T-cell (primary cell): ENCODE measurements at regions not wholly inside any gene's neighbourhood (a gene's known extent, or its start where the extent isn't known, plus 50 kb on each side); places are given as distances from the start of the nearest gene placed in this dataset.
"Not testable (repeated sequence)": the region's sequence is repeated elsewhere in the genome, so short reads cannot be mapped to it uniquely, and the experiment has no call there.

Source experiments
- ATAC-seq, 4 experiments: fragments of 200-7000 bp in 3 of 4; fragments of 150-1000 bp in 1 of 4; cut with Tn5 transposase; replicated peaks in 1 of 4; 1 replicate in 3 of 4; 2 replicates in 1 of 4; pipeline ENCODE4 v1.10.0; 2021; ENCODE audit warnings: moderate library complexity in 3 of 4, mild to moderate bottlenecking in 2 of 4, moderate number of reproducible peaks in 1 of 4
- CTCF ChIA-PET, 2 donors: fragments of 300-600 bp; sonication (Branson Sonifier 250); formaldehyde crosslinking; loops; one replicate each; lab custom pipeline; 2022; ENCODE audit warnings: antibody characterized with exemption in 2 of 2; lab: Charles Lee
- POLR2A ChIA-PET, 2 donors: fragments of 300-600 bp; sonication (Branson Sonifier 250); formaldehyde crosslinking; loops; one replicate each; lab custom pipeline; 2022; ENCODE audit warnings: antibody characterized with exemption in 2 of 2; lab: Charles Lee
- DNase-seq, 35 experiments: peaks; one replicate each; pipeline versions ENCODE4 v3.0.0 to v3.0.0-alpha.2; 2013 to 2023
- H3K27ac ChIP-seq: one replicate; pipeline ENCODE4 v1.5.1; 2013; ENCODE audit warnings: low read length
- H3K27me3 ChIP-seq, 2 experiments: replicated peaks in 1 of 2; 1 replicate in 1 of 2; 2 replicates in 1 of 2; pipeline versions ENCODE4 v1.6.1 to v1.7.0; 2013; ENCODE audit warnings: low read length in 1 of 2, mixed read lengths in 1 of 2; ENCODE audit not compliant: control insufficient read depth in 2 of 2, insufficient read depth in 2 of 2; ENCODE audit errors: extremely low read depth in 1 of 2
- H3K36me3 ChIP-seq, 2 donors: 1 replicate in 1 of 2; 2 replicates in 1 of 2; pipeline versions ENCODE4 v1.6.1 to v1.7.0; 2013; ENCODE audit warnings: low read length in 1 of 2; ENCODE audit not compliant: control insufficient read depth in 2 of 2, insufficient read depth in 1 of 2; ENCODE audit errors: extremely low read depth in 1 of 2
- H3K4me1 ChIP-seq, 2 experiments: 1 replicate in 1 of 2; 2 replicates in 1 of 2; pipeline versions ENCODE4 v1.6.1 to v1.7.0; 2013; ENCODE audit warnings: low read length in 2 of 2, mixed read lengths in 1 of 2; ENCODE audit not compliant: insufficient read depth in 2 of 2, control insufficient read depth in 1 of 2; ENCODE audit errors: extremely low read depth in 1 of 2
- H3K4me3 ChIP-seq, 2 donors: 1 replicate in 1 of 2; 2 replicates in 1 of 2; pipeline versions ENCODE4 v1.5.1 to v1.7.0; 2013; ENCODE audit warnings: mild to moderate bottlenecking in 2 of 2, low read length in 1 of 2, moderate library complexity in 1 of 2; ENCODE audit not compliant: control insufficient read depth in 1 of 2; ENCODE audit errors: extremely low read depth in 1 of 2
- H3K9me3 ChIP-seq: 2 replicates; pipeline ENCODE4 v1.7.0; 2013
- H3K27ac Mint-ChIP-seq, 2 donors: one replicate each; pipeline ENCODE4 v1.8.0; 2020 to 2021; ENCODE audit warnings: mild to moderate bottlenecking in 2 of 2, mixed read lengths in 2 of 2
- H3K27me3 Mint-ChIP-seq, 2 donors: one replicate each; pipeline ENCODE4 v1.8.0; 2021 to 2022; ENCODE audit warnings: mixed read lengths in 2 of 2
- H3K36me3 Mint-ChIP-seq: one replicate; pipeline ENCODE4 v1.8.0; 2021; ENCODE audit warnings: mixed read lengths
- H3K4me1 Mint-ChIP-seq, 3 donors: one replicate each; pipeline ENCODE4 v1.8.0; 2020 to 2022; ENCODE audit warnings: mixed read lengths in 3 of 3, mild to moderate bottlenecking in 1 of 3
- H3K4me3 Mint-ChIP-seq, 3 donors: one replicate each; pipeline ENCODE4 v1.8.0; 2020 to 2022; ENCODE audit warnings: mild to moderate bottlenecking in 3 of 3, mixed read lengths in 3 of 3, moderate library complexity in 3 of 3
- H3K9me3 Mint-ChIP-seq, 3 donors: one replicate each; pipeline ENCODE4 v1.8.0; 2020 to 2022; ENCODE audit warnings: mixed read lengths in 3 of 3
- WGBS: methylation state at CpG from one replicate; pipeline ENCODE4 v1.1.5; 2013; ENCODE audit warnings: missing lambda C conversion rate; ENCODE audit not compliant: insufficient coverage; 5-methylcytosine and 5-hydroxymethylcytosine counted together

GRCh38 chr4:124459196-124459940 is 253.2 kb downstream of the ANKRD50 start:
- ChIA-PET CTCF (interaction anchor here in 1 of 2 donors (0.7 kb wide), 1 partner anchor 1268 kb away, joined by 3 read pairs; no protein-coding TSS in a partner anchor), POLR2A (no interaction called here)
- Mint-ChIP-seq H3K36me3 (no peaks in the 10 kb centered on the region), H3K4me3 (no peak overlapping the region), H3K27me3 (no peaks in the 10 kb centered on the region), H3K27ac (no peak overlapping the region), H3K4me1 (no peaks in the 10 kb centered on the region), H3K9me3 (peaks cover 3 to 24% (median 16%) of the 10 kb centered on the region in 3 donors)
- H3K4me1 ChIP-seq: no peaks in the 10 kb centered on the region
- no peaks in the 10 kb centered on the region for H3K36me3 ChIP-seq
- no peak overlapping the region for H3K27ac ChIP-seq
- ATAC-seq (no peak), DNase-seq (no peak)
- WGBS: 100% methylated on average over 1 of the region's 3 CpGs
- H3K9me3 ChIP-seq: no peaks in the 10 kb centered on the region
- H3K27me3 ChIP-seq: no peaks in the 10 kb centered on the region
- no peak overlapping the region for H3K4me3 ChIP-seq

- Histone ChIP-seq H3K4me1 (no peaks in the 10 kb centered on the region), H3K36me3 (no peaks in the 10 kb centered on the region), H3K9me3 (no peaks in the 10 kb centered on the region), H3K27me3 (no peaks in the 10 kb centered on the region), H3K4me3 (no peak overlapping the region), H3K27ac (no peak overlapping the region)
- POLR2A ChIA-PET: no interaction called here
- ATAC-seq: no peak
- whole genome bisulfite sequencing: no CpG with 5 or more reads among the region's 5 CpGs
- CTCF ChIA-PET: no interaction called here
- Mint-ChIP-seq H3K27ac (no peak overlapping the region), H3K4me1 (no peaks in the 10 kb centered on the region), H3K9me3 (peaks cover 3 to 24% (median 16%) of the 10 kb centered on the region in 3 donors), H3K4me3 (no peak overlapping the region), H3K27me3 (no peaks in the 10 kb centered on the region), H3K36me3 (no peaks in the 10 kb centered on the region)
- no peak for DNase-seq
Measured at GRCh38 chr4:124459941-124460310, 252.6 kb downstream of the ANKRD50 start.

DNA sequence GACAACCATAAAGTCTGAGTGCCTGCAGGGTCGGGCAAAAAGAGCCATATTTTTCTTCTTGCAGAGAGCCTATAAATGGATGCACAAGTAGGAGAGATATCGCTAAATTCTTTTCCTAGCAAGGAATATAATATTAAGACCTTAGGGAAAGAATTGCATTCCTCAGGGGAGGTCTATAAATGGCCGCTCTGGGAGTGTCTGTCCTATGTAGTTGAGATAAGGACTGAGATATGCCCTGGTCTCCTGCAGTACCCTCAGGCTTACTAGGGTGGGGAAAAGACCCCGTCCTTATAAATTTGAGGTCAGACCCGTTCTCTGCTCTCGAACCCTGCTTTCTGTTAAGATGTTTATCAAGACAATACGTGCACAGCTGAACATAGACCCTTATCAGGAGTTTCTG is 250.9 kb downstream of the ANKRD50 start:
- H3K27me3 ChIP-seq, POLR2A ChIA-PET, H3K4me1 ChIP-seq, H3K4me3 ChIP-seq, H3K4me3 Mint-ChIP-seq, CTCF ChIA-PET, H3K27ac Mint-ChIP-seq, H3K36me3 ChIP-seq, H3K27ac ChIP-seq, DNase-seq, H3K4me1 Mint-ChIP-seq, H3K27me3 Mint-ChIP-seq, ATAC-seq, H3K9me3 ChIP-seq, H3K36me3 Mint-ChIP-seq: not testable (repeated sequence)
- WGBS: 82% methylated on average over 5 of the region's 7 CpGs
- H3K9me3 Mint-ChIP-seq: peaks cover 3 to 28% (median 16%) of the 10 kb centered on the region in 3 donors

DNA sequence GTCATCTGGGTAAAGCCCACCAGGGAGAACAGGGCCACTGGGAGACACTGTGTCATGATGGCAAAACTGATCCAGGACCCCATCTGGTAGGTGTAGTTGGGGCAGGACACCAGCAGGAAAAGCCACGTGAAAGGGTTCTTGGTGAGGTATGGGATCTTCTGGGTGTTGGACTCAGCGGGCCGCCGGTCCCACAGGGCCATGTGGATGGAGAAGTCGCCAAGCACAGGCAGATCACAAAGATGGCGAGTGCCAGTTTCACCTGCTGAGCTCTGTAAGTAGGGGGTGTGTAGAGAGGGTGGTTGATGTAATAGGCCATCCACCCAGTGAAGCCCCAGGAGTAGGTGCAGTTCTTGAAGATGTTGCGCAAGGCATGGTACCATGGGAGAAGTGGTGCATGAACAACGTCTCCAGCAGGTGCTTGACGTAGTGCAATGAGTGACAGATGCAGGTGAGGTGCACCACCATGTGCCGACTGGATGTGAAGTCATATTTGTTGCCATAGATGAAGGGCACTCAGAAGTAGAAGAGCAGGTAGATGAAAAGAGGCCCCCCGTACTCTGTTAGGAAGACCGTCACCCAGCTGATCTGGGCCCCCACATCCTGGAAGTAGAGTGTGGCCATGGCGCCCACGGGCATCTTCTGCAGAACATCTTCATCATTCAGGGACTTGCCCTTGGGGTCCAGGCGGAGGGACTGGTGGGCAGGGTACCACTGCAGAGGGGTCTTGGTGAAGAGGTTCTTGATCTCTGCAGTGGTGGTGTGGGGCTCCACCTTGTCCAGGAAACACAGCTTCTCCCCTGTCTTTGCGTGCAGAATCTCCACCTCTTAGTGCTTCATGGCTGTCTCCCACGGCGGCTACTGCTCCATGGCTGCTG is 249.3 kb downstream of the ANKRD50 start:
- H3K9me3 Mint-ChIP-seq: peaks cover 3 to 28% (median 16%) of the 10 kb centered on the region in 3 donors
- no peak overlapping the region for H3K27ac Mint-ChIP-seq
- Histone ChIP-seq H3K36me3 (no peaks in the 10 kb centered on the region), H3K9me3 (no peaks in the 10 kb centered on the region), H3K4me1 (no peaks in the 10 kb centered on the region), H3K4me3 (no peak overlapping the region), H3K27ac (no peak overlapping the region), H3K27me3 (no peaks in the 10 kb centered on the region)
- no peaks in the 10 kb centered on the region for H3K4me1 Mint-ChIP-seq
- no peak overlapping the region for H3K4me3 Mint-ChIP-seq
- 89% methylated on average over 16 of the region's 18 CpGs for WGBS
- no peak for DNase-seq
- ChIA-PET POLR2A (no interaction called here), CTCF (interaction anchor here in 1 of 2 donors (0.6 kb wide), 1 partner anchor 963 kb away, joined by 3 read pairs; no protein-coding TSS in a partner anchor)
- no peak for ATAC-seq
- no peaks in the 10 kb centered on the region for H3K36me3 Mint-ChIP-seq
- no peaks in the 10 kb centered on the region for H3K27me3 Mint-ChIP-seq

DNA sequence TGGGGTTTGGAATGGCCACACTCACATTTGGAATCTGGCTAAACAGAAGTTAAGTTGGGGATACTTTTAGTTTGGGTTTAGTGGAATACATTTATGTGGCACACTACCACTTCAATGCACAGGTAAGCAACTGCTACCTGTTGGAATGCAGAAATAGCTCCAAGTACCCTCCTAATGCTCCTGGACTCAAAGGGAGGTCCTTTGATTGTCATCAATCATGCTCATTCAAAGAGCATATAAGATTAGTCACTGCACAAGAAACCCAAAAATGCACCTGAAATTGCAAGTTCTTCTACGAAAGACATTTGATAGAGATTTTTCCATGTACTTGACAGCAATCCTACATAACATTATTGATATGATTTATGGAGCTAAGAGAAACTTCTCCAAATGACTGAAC is 247.7 kb downstream of the ANKRD50 start:
- H3K27ac Mint-ChIP-seq: no peak overlapping the region
- POLR2A ChIA-PET: no interaction called here
- no peaks in the 10 kb centered on the region for H3K4me1 Mint-ChIP-seq
- H3K4me3 ChIP-seq: no peak overlapping the region
- H3K36me3 Mint-ChIP-seq: no peaks in the 10 kb centered on the region
- CTCF ChIA-PET: no interaction called here
- no peaks in the 10 kb centered on the region for H3K27me3 ChIP-seq
- peaks cover 3 to 28% (median 16%) of the 10 kb centered on the region in 3 donors for H3K9me3 Mint-ChIP-seq
- ATAC-seq: no peak
- H3K27me3 Mint-ChIP-seq: no peaks in the 10 kb centered on the region
- no peaks in the 10 kb centered on the region for H3K4me1 ChIP-seq
- H3K4me3 Mint-ChIP-seq: no peak overlapping the region
- no peaks in the 10 kb centered on the region for H3K36me3 ChIP-seq
- no peak overlapping the region for H3K27ac ChIP-seq
- no CpG with 5 or more reads among the region's 1 CpG for WGBS
- no peaks in the 10 kb centered on the region for H3K9me3 ChIP-seq
- DNase-seq: no peak

DNA sequence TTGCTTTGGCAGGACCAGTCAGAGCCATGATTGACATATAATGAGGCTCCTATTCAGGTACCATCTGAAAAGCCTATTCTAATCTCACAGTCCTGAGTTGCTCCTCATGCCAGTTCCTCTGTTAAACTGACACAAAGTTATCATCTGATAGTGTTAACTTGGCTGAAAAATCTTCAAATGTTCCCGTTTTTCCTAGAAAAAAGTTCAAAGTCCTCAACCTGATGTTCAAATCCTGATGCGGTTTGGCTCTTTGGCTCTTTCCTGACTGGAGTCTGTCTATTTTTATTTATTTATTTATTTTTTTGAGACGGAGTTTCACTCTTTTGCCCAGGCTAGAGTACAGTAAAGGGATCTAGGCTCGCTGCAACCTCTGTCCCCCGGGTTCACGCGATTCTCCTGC is 244.2 kb downstream of the ANKRD50 start:
- ATAC-seq: no peak
- H3K9me3 ChIP-seq: no peaks in the 10 kb centered on the region
- Mint-ChIP-seq H3K27me3 (no peaks in the 10 kb centered on the region), H3K27ac (no peak overlapping the region), H3K4me3 (no peak overlapping the region), H3K4me1 (no peaks in the 10 kb centered on the region), H3K36me3 (no peaks in the 10 kb centered on the region), H3K9me3 (peaks cover 4 to 15% (median 10%) of the 10 kb centered on the region in 3 donors)
- no peaks in the 10 kb centered on the region for H3K36me3 ChIP-seq
- no peak overlapping the region for H3K4me3 ChIP-seq
- H3K27ac ChIP-seq: no peak overlapping the region
- DNase-seq: no peak
- CTCF ChIA-PET: no interaction called here
- no peaks in the 10 kb centered on the region for H3K27me3 ChIP-seq
- H3K4me1 ChIP-seq: no peaks in the 10 kb centered on the region
- 78% methylated on average over 5 of the region's 7 CpGs for WGBS
- POLR2A ChIA-PET: no interaction called here
